Left forelimb (tissue), 1 donor: ENCODE measurements at regions not wholly inside any gene's neighbourhood (a gene's known extent, or its start where the extent isn't known, plus 50 kb on each side); places are given as distances from the start of the nearest gene placed in this dataset.

Source experiments
- DNase-seq: peaks from one replicate; pipeline ENCODE4 v3.0.0-alpha.2; 2018; ENCODE audit warnings: low spot score

DNA sequence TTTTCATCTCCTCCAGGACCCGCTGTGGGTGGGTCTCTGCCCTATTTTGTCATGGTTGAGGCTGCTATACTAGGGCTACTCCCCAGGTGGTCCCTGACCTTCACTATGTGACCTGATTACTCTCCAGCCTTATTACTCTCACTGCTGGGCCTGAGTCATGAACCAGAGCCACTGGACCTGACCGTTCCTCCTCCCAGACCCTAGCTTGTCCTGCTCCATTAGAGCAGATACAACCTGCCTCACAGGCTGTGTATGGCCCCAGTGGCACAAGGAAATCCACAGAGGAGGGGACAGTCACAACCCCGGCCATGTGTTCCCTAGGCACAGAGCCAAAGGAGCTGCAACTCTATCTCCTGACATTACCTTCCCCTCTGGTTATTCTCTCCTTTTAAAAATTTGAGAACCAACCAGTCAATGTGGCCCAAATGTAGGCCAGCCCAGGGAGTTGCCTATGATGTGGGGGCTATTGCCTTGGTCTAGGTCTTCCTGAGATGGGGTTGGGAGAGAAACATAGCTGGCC lies 96.0 kb upstream of the FSTL4 start:
- peak; percentile 26 for DNase-seq

DNA sequence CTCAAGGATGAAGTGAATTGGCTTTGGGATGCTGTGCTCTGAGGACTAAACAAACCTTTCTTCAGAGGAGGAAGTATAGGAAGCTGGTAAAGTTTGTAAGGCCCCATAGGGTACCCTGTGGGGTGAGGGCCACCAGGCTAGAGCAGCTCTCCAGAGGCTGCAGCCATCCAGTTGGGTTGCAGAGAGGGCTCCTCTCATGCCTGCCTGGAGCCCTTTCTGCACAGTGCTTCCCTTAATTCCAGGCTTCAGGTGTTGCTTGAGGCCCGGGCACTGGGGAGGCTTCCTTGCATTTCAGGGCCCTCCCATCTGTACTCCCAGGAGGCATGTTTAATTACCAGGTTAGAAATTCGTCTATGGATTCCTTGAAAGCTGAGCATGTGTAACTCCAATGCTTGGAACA lies 95.3 kb upstream of the FSTL4 start:
- DNase-seq: peak; percentile 36

DNA sequence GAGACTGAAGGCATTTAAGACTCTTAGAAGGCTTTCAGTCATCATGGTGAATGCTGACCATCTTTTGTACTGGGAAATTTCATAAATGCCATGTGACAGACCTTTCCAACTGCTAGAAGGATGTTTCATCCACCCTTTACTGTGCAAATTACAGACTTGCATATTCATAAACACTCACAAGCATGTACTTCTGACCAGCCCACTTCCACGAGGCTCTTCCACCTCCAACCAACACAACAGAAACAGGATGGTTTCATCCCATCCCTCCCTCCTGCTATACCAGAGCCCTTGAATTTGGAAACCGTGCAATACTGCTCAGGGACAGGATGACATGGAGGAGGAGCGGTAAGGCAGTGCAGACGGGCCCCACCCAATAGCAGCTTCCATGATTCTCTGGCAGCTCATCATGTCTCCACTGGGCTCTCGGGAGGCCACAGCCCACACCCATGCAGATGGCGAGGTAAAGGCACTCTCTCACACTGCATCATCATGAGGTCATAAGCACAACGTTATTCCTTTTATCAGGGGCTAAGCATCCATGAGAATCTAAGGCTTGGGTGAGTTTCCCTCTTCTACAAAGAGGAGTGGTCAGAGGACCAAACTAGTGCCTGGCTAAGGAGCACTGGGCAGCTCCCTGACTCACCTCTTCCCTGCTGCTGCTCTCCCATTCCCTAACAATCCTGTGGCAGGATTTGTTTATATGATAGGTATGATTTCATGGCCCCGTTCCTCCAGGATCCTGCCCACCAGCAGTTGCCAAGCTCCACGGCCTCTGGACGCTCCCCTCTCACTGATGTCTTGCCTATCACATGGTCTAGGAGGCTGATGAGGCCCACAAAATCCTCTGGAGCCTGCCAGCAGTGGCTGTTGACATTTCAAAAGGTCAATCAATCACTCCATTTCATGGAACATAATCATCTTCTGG lies 94.4 kb upstream of the FSTL4 start:
- DNase-seq: peak; percentile 36

DNA sequence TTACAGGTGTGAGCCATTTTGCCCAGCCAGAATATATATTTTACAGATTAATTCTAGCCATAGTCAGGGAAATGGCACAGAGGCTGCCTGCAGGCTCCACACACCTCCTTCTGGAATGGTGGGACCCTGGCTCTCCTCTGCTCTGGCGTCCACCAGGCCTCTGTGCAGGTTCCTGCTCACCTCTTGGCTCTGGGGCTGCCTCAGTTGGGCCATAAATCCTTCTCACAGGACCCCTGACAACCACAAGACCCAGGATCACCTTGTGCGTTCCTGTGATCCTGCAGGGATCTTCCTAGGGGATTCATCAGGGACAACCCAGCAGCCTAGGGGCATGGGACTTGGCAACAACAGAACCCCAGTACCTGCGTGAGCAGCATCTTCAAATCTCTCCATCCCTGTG lies 93.0 kb upstream of the FSTL4 start:
- no peak for DNase-seq

DNA sequence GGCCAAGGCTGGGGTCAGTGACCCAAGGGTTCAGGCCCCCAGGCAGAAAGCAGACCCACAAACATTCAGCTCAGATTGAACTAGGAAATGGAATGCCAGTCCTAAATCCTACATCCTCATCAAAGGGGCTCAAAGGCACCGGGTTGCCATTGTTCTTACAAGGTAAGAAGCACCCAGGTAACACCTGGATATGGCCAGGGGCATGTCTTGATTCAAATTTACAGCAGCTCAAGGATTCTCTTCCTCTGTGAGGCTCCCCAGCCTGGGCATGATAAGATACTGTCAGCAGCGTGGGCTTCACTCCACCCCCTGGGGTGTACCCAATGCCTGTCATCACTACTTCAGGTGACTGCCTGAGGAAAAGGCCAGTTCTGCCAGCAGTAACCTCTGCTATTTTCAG lies 92.1 kb upstream of the FSTL4 start:
- DNase-seq: peak; percentile 20

DNA sequence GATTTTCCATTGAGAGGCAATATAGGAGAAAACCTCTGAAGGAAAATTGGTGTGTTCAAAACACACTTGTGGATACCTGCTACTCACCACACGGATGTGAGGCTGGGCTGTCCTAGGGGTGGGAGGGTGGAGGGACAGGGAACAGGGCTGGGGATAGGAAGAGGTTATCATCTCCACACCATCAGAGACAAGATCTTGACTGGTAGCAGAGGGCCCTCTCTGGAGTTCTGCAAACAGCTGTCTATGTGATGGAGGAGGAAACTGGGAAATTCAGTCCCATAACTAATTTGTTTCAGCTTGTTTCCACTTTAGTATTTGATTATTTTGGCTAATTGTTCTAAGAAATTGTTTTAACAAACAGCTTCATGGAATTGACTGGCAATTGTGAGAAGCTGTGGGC lies 91.6 kb upstream of the FSTL4 start:
- peak; percentile 25 for DNase-seq

DNA sequence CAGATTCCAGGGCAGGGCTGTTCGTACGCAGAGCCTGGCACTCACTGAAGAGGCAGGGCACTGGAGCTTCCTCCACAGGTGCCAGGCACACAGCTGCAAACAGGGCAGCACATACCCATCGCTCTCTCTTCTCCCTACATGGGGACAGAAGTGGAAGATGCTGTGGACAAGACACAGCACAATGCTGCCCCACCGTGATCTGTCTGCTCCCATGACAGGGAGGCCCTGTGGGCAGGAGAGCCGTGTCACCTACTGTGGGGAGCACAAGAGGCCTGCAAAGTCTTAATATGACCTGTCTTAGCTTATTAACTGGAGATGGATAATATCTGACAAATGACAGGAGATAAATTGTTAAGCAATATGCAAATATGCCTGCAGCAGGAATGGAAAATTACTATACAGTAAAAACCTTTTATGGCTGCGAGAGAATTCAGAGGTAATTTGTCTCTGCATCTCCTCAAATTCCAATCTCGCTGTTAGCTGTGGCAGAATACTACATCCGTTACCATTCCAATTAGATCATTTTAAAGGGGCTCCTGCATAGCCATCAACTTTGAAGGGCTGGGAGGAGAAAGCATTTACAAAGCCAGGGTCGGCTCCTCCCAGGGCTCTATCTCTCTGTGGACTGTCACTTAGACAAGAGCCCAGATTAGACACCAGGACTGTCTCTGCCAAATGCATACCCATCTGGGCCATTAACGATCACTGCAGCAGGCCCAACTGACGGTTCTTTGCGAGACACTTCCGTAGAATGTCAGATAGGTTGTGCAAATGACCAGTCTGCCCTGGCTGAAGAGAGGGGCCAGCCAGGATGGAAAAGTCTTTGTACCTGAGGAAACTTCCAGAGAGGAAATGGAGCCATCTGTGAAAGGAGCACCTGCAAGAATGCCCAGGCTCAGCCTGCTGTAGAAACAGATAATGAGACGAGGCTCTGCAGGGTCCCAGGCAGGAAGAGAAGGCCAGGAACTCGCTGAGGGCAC lies 90.7 kb upstream of the FSTL4 start:
- DNase-seq: peak; percentile 18

DNA sequence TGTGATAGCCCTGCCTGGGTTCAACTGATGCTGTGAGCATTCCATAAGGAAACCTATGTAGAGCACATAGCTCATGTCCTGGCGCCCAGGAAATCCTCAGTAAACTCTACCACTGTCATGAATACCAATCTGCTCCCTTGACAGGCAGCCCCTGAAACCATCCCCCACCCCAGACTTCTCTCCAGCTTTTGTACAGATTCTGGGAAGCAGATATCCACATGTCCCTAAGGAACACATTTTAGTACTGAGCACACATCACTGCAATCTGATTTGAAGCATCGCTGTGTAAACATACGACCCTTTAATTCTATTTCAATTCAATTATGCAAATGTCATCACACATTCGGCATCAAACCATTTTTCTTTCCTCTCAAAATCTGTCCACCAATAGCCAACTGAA lies 89.5 kb upstream of the FSTL4 start:
- DNase-seq: no peak

DNA sequence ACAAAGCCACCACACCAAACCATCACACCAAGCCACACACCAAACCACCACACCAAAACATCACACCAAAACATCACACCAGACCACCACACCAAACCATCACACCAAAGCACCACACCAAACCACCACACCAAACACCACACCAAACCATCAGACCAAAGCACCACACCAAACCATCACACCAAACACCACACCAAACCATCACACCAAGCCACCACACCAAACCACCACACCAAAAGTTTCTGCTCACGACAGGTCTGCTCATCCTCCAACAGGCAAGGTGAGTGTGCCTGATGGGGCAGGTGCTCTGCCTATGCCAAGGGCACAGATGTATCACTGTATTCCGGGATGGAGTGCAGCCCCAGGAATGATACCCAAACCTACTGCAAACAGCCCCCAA lies 87.9 kb upstream of the FSTL4 start:
- DNase-seq: peak; percentile 36

DNA sequence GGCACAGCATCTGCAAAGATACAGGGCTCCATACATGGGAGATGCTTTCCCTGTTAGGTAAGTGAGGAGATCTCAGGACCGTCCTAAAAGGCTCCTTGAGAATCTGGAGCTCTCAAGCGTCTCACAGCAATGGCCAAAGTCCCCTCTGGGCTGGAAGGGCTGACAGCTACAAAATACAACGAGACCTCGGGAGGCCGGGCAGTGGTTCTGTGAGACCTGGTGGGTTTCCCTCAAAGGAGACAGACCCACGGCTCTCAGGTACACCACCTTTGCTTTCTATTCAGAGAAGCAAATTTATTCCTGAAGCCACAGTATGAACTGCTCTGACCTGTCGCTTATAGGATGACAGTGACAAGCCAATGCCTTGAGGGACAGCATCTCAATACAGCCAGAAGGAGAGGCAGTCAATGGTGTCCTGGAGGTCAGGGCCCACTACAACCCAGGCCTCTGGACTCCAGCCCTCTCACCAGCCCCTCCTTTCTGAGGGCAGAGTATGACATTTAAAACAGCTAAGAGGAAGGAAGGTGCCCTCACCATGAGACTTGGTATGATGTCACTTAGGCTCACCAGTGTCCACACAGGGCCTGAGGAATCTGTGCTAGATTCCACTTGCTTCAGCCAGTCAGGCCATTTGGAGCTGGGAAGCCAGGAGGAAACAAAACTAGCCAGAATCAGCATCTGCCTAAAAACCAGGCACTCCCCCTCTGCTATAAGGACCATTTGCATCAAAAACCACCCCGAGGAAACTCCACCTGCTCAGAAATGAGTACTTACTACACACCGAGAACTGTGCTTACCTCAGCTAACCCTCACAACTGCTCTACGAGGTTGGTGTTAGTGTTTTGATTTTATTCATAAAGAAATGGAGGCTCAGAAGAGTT lies 86.5 kb upstream of the FSTL4 start:
- DNase-seq: peak; percentile 34

DNA sequence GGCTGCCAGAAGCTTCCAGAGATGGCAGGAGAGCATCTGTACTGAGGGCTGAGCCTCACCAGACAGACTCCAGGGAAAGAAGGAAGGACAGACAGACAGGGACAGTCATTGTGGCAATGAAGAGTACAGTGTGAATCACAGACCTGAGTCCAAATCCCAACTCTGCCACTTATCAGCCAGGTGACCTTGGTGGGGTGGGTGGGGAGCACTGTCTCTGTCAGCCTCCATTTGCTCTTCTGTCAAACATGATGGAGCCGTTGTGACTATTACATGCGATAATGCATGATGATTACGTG lies 85.9 kb upstream of the FSTL4 start:
- DNase-seq: no peak

DNA sequence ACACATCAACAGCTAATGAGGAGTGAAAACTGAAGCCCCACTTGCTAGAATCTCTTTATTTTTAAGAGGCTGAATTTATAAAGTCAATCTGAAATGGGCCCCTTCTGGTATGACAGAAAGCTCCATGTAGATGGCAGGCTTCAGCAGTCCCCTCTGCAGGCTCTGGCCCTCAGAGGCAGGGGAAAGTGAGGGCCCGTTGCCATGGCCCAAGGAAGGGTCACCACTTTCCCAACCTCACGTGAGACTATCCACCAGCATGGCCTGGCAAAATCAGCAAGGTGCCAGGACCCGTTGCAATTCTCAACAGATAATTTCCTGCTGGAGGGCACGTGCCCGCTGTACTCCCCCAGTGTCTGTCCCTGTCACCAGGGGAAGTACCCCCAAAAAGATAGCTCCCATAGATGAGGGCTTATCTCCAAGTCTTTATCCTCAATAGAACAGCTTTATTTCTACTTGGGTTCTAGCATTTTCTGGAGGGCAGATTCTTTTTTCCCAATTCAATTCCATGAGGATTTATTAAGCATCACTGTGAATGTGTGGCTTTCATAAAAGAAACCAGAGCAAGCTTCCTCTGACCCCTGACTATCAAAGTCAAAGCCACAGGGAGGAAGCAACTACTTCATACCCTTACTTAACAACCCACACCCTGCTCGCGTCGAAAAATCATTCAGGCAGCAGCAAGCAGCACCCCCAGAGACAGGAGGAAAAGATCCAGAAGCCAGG lies 85.4 kb upstream of the FSTL4 start:
- DNase-seq: no peak

DNA sequence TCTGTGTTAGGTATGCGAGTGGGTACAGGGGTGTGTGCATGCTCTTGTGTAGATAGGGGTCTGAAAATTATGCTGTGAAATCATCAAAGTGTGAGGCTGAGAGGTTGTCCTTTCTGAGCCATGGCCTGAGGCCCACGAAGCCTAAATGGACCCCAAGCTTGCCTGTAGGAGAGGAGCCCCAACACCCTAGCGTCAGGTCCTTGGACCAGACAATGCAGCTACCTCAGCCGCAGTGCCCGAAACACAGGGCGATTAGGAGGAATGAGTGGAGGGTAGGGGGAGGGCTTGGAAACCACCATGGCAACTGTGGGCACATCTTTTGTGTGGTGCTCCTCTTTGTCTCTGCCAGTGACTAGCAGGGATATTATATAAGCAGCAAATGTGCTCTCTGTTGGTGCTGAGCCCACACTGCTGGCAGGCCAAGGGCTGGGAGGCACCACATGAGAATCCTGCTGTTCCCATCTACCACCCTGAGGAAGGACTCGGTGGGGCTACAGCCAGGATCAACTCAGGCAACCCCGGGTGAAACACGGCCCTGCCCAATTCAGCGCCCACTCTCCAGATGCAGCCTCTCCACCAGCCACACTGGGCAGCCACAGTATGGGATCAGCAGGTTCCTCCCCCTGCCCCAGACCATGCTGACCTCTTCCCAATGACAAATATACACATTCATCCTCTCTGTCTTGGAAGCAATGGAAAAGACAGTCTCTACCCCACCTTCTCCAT lies 84.6 kb upstream of the FSTL4 start:
- peak; percentile 30 for DNase-seq

DNA sequence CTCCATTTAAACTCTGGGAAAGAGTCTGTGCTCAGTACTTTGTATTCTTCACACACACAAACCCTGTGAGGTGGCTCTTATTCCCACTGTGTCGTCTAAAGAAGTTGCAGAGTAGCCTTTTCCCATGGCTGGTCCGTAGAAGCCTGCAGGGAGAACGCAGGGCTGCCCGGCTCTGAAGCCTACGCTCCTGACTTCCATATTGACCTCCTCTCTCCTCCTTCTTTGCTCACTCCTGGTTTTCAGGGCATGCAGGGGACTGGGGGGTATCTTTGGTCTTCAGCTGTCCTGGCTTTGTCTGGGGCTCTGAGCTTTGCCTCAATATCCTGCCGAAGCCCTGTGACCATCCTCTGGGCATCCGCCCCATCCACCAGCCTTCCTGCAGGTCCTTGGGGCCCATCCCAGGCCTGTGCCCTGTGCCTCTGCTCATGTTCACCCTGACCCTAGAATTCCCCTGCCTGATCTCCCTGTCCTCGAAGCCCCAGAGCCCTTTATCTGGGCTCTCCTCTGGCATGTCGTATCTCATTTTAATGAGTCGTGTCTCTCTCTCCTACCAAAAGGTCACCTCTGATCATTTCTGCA lies 83.8 kb upstream of the FSTL4 start:
- peak; percentile 40 for DNase-seq

DNA sequence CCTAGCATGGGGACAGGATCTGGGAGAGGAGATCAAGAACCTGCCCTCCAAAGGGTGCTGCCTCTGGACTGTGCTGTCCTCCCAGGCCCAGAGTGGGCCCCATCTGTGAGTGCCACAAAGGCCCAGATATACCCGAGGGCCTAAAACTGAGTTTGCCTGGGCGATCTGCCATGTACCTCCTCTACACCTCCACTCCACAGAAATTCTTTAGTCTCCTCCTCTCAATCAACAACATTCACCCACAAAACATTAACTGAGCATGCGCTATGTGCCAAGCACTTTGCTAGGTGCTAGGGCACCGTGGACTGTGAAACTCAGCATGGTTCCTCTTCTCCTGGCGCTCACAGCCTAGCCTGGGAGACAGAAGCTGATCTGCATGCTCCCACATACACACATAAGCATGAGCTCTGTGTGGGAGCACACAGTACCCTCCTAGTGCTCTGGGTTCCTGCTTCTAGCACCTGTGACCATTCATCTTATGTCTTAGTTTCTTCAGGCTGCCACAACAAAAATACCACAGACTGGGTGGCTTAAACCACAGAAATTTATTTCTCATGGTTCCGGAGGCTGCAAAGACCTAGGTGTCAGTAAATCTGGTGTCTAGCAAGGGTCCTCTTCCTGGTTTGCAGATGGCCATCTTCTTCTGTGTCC lies 82.0 kb upstream of the FSTL4 start:
- peak; percentile 31 for DNase-seq

DNA sequence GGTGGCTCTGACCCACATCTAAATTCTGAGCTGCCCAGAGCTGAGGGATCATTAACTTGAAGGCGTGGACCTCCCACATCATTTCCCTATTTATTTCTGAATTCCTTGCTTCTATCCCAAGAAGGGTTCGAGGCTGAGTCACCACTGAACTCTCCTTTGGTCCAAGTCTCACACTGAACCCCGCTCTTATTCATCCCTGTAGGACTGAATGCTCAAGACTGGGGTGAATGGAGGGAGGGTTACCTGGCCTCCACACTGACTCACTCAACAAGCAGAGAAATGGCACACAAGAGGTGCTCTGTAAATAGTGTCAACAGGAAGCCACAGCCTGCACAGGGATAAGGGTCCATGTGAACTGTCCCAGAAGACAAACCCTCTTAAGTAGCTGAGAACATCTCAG lies 79.1 kb upstream of the FSTL4 start:
- no peak for DNase-seq

DNA sequence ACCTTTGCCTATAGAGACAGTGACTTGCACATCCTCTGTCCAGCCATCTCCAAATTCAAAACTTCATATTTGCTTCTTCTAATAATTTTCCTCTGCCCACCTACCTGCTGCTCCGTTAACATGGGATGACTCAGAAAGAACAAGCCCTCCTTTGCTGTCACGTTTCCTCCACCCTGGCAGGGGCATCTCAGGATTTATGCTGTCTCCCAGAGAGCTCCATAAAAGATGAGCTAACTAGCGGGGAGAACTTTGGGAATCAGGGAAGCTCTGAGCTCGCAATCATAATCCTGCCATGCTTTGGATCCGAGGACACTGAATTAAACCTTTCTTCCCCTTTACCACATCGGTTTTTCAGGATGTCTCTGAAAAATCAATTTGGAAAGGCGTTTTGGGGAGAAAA lies 78.4 kb upstream of the FSTL4 start:
- no peak for DNase-seq

DNA sequence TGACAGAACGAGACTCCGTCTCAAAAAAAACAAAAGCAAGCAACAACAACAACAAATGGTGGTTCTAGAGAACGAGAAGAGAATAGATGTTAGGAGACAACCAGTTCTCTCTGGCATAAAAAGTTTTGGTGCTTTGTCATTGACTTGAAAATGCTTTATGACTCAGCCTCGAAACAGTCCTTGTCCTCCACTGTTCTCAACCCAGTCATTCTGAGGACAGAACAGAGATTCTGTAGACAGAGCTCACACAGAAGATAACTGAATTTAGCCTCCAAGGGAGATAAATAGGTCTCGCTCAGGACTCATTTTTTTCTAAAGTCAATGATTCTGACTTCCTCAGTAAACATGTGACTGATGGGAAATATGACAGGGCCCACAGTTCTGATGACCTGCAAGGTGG lies 76.0 kb upstream of the FSTL4 start:
- no peak for DNase-seq

DNA sequence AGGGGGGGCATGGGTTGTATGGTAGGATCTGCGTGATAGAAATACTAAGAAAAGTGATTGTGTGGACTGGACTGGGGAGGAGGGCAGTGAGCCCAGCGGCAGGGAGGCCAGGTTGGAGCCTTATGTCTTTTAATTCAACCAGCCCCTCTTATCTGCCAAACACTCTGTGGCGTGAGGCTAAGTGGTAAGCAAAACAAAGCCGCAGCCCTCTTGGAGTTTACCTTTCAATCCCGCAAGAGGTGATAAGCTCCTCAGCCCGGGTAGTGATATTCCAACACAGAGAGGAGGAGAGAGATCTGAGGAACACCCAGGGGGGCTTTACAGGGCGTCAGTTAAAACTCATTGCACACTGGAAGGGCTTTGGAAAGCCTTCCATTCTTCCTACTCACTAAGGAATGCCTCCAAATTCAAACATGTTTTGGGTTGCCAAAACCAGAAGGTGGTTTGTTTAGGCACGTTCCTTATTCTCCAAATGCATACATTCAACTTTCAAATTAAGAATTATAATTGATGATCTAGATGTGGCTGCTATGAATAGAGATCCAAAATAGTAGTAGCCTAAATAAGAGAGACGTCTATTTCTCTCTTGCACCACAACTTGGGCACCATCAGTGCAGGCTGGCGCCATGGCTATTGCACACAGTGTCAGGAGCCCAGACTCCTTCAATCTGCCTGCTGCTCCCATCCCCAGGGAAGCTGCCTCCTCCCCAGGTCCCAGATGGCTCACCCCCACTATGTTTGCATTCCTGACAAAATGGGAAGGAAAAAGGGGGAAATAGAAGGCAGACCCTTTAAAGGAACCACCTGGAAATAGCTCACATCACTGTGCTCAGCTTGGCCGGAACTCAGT lies 75.1 kb upstream of the FSTL4 start:
- no peak for DNase-seq
